ENCODE measurements at regions not wholly inside any gene's neighbourhood (a gene's known extent, or its start where the extent isn't known, plus 50 kb on each side); places are given as distances from the start of the nearest gene placed in this dataset.
A peak's percentile ranks its signal among the peaks of the same experiment; 100 is the strongest.

DNA sequence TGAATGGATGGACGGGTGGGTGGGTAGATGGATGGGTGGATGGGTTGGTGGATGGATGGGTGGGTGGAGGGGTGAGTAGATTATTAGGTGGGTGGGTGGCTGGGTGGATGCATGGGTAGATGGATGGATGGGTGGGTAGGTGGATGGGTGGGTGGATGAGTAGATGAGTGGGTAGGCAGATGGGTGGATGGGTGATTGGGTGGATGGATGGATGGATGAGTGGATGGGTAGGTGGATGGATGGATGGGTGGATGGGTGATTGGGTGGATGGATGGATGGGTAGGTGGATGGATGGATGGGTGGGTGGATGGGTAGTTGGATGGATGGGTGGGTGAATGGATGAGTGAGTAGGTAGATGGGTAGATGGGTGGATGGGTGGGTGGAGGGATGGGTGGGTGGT, 59.6 kb upstream of the ADGRA1 start:
- 94% methylated on average over 1 of the region's 1 CpG for WGBS (ENCODE audit: insufficient coverage)
- DNase-seq (ENCODE audit: low read depth in 4 of 6, low spot score in 6 of 6), result no peak
- H3K9me3 ChIP-seq (ENCODE audit: control insufficient read depth, insufficient read depth, low read length), result no peaks in the 10 kb centered on the region
- peaks cover 28% of the 10 kb centered on the region for H3K4me1 ChIP-seq (ENCODE audit: control insufficient read depth, insufficient read depth, low read length)
- H3K27ac ChIP-seq (ENCODE audit: low read depth, low read length), result no peak overlapping the region
- no peaks in the 10 kb centered on the region for H3K36me3 ChIP-seq (ENCODE audit: control insufficient read depth, insufficient read depth, low read length)
- H3K4me3 ChIP-seq (ENCODE audit: low read depth, low read length), result no peak overlapping the region
- peaks cover 27% of the 10 kb centered on the region for H3K27me3 ChIP-seq (ENCODE audit: control insufficient read depth, insufficient read depth, low read length)

DNA sequence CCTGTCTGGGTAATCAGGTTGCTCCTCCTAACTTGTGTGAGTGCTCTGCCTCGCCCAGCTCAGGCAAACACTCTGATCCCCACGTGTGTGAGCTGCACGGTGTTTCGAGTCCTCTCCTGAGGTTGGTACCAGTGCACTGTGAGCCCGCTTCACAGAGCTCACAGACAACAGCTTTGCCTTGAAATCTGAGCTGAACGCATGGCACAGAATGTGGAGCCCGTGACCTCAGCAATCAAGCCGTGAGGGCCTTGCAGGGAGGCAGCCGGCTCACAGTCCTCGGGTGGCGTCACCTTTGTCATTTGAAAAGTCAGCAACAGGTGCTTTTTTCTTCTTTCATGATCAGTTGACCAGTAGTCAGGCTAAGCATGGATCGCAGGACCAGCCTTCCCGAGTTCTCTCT, 60.2 kb upstream of the ADGRA1 start:
- Histone ChIP-seq H3K4me1 (ENCODE audit: control insufficient read depth, insufficient read depth, low read length) (peaks cover 29% of the 10 kb centered on the region), H3K27ac (ENCODE audit: low read depth, low read length) (no peak overlapping the region), H3K9me3 (ENCODE audit: control insufficient read depth, insufficient read depth, low read length) (no peaks in the 10 kb centered on the region), H3K36me3 (ENCODE audit: control insufficient read depth, insufficient read depth, low read length) (no peaks in the 10 kb centered on the region), H3K4me3 (ENCODE audit: low read depth, low read length) (no peak overlapping the region), H3K27me3 (ENCODE audit: control insufficient read depth, insufficient read depth, low read length) (peaks cover 27% of the 10 kb centered on the region)
- 44% methylated on average over 13 of the region's 13 CpGs for WGBS (ENCODE audit: insufficient coverage)
- DNase-seq (ENCODE audit: low read depth in 4 of 6, low spot score in 6 of 6), result no peak

GRCh38 chr10:133026726-133027395, 60.9 kb upstream of the ADGRA1 start:
- peaks cover 2% of the 10 kb centered on the region for H3K36me3 ChIP-seq (ENCODE audit: control insufficient read depth, insufficient read depth, low read length)
- H3K4me3 ChIP-seq (ENCODE audit: low read depth, low read length), result no peak overlapping the region
- peaks cover 27% of the 10 kb centered on the region for H3K27me3 ChIP-seq (ENCODE audit: control insufficient read depth, insufficient read depth, low read length)
- DNase-seq (ENCODE audit: low read depth in 4 of 6, low spot score in 6 of 6), result no peak
- H3K4me1 ChIP-seq (ENCODE audit: control insufficient read depth, insufficient read depth, low read length), result peaks cover 33% of the 10 kb centered on the region
- 85% methylated on average over 22 of the region's 22 CpGs for whole genome bisulfite sequencing (ENCODE audit: insufficient coverage)
- no peaks in the 10 kb centered on the region for H3K9me3 ChIP-seq (ENCODE audit: control insufficient read depth, insufficient read depth, low read length)
- no peak overlapping the region for H3K27ac ChIP-seq (ENCODE audit: low read depth, low read length)

- no peak for DNase-seq (ENCODE audit: low read depth in 4 of 6, low spot score in 6 of 6)
- Histone ChIP-seq H3K27me3 (ENCODE audit: control insufficient read depth, insufficient read depth, low read length) (peaks cover 27% of the 10 kb centered on the region), H3K27ac (ENCODE audit: low read depth, low read length) (no peak overlapping the region), H3K36me3 (ENCODE audit: control insufficient read depth, insufficient read depth, low read length) (peaks cover 2% of the 10 kb centered on the region), H3K4me3 (ENCODE audit: low read depth, low read length) (no peak overlapping the region), H3K9me3 (ENCODE audit: control insufficient read depth, insufficient read depth, low read length) (no peaks in the 10 kb centered on the region), H3K4me1 (ENCODE audit: control insufficient read depth, insufficient read depth, low read length) (peaks cover 27% of the 10 kb centered on the region)
- 94% methylated on average over 9 of the region's 10 CpGs for WGBS (ENCODE audit: insufficient coverage)
These were observed 61.6 kb upstream of the ADGRA1 start for GRCh38 chr10:133026171-133026570.

- Histone ChIP-seq H3K27ac (ENCODE audit: low read depth, low read length) (no peak overlapping the region), H3K4me1 (ENCODE audit: control insufficient read depth, insufficient read depth, low read length) (peaks cover 22% of the 10 kb centered on the region), H3K36me3 (ENCODE audit: control insufficient read depth, insufficient read depth, low read length) (peaks cover 2% of the 10 kb centered on the region), H3K9me3 (ENCODE audit: control insufficient read depth, insufficient read depth, low read length) (no peaks in the 10 kb centered on the region), H3K27me3 (ENCODE audit: control insufficient read depth, insufficient read depth, low read length) (peaks cover 25% of the 10 kb centered on the region), H3K4me3 (ENCODE audit: low read depth, low read length) (no peak overlapping the region)
- no peak for DNase-seq (ENCODE audit: low read depth in 4 of 6, low spot score in 6 of 6)
- 89% methylated on average over 13 of the region's 13 CpGs for WGBS (ENCODE audit: insufficient coverage)
These were observed 62.1 kb upstream of the ADGRA1 start for GRCh38 chr10:133025558-133026090.

GRCh38 chr10:133024704-133025557, 62.8 kb upstream of the ADGRA1 start:
- Histone ChIP-seq H3K4me1 (ENCODE audit: control insufficient read depth, insufficient read depth, low read length) (peaks cover 15% of the 10 kb centered on the region), H3K27me3 (ENCODE audit: control insufficient read depth, insufficient read depth, low read length) (peaks cover 21% of the 10 kb centered on the region), H3K4me3 (ENCODE audit: low read depth, low read length) (no peak overlapping the region), H3K9me3 (ENCODE audit: control insufficient read depth, insufficient read depth, low read length) (no peaks in the 10 kb centered on the region), H3K27ac (ENCODE audit: low read depth, low read length) (no peak overlapping the region), H3K36me3 (ENCODE audit: control insufficient read depth, insufficient read depth, low read length) (peaks cover 2% of the 10 kb centered on the region)
- no peak for DNase-seq (ENCODE audit: low read depth in 4 of 6, low spot score in 6 of 6)
- WGBS (ENCODE audit: insufficient coverage), result 59% methylated on average over 34 of the region's 34 CpGs

DNA sequence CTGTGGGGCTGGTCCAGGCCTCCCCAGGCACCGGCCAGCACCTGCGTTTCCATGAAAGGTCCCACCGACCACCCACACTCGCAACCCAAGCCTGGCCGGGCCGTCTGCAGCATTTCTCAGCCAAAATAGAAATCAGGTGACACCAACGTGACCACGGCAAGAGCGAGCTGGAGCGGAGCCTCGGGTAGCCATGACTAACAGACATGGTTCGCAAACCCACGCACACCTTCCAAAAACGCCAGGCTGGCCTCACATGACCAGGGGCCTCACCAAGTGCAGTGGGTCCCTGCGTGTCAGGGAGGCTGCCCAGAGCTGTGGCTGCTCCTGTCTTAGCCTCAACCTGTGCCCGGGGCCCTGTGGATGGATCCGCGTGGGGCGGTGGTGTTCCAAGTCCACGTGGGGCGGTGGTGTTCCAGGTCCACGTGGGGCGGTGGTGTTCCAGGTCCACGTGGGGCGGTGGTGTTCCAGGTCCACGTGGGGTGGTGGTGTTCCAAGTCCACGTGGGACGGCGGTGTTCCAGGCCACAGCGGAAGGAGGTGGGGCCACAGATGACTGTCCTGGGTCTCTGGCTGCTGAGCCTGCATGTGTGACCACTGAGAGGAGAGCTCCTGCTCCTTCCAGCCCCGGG, 64.4 kb upstream of the ADGRA1 start:
- no peak for DNase-seq (ENCODE audit: low read depth in 4 of 6, low spot score in 6 of 6)
- no peak overlapping the region for H3K4me3 ChIP-seq (ENCODE audit: low read depth, low read length)
- H3K36me3 ChIP-seq (ENCODE audit: control insufficient read depth, insufficient read depth, low read length), result peaks cover 2% of the 10 kb centered on the region
- no peak overlapping the region for H3K27ac ChIP-seq (ENCODE audit: low read depth, low read length)
- peaks cover 15% of the 10 kb centered on the region for H3K4me1 ChIP-seq (ENCODE audit: control insufficient read depth, insufficient read depth, low read length)
- H3K27me3 ChIP-seq (ENCODE audit: control insufficient read depth, insufficient read depth, low read length), result peaks cover 18% of the 10 kb centered on the region
- H3K9me3 ChIP-seq (ENCODE audit: control insufficient read depth, insufficient read depth, low read length), result no peaks in the 10 kb centered on the region
- WGBS (ENCODE audit: insufficient coverage), result 91% methylated on average over 30 of the region's 31 CpGs

DNA sequence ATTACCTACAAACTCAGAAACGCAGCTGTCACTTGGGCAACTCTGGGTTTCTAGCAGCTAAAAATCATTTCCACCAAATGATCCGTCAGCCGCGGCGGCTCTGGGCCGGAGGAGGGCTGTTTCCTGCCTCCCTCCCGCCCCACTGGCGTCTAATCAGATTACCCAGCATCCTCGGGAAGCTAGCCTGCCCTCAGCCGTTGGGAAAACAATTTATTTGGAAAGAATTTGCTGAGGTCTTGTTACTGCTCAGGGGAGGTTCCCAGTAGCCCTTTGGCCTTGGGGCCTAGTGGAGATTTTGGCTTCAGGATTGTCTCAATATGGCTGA, 65.0 kb upstream of the ADGRA1 start:
- Histone ChIP-seq H3K27ac (ENCODE audit: low read depth, low read length) (no peak overlapping the region), H3K9me3 (ENCODE audit: control insufficient read depth, insufficient read depth, low read length) (no peaks in the 10 kb centered on the region), H3K4me3 (ENCODE audit: low read depth, low read length) (no peak overlapping the region), H3K4me1 (ENCODE audit: control insufficient read depth, insufficient read depth, low read length) (peaks cover 15% of the 10 kb centered on the region), H3K27me3 (ENCODE audit: control insufficient read depth, insufficient read depth, low read length) (peaks cover 18% of the 10 kb centered on the region), H3K36me3 (ENCODE audit: control insufficient read depth, insufficient read depth, low read length) (peaks cover 2% of the 10 kb centered on the region)
- peak in 1 of 6 donors; percentile 43 for DNase-seq (ENCODE audit: low read depth in 4 of 6, low spot score in 6 of 6)
- WGBS (ENCODE audit: insufficient coverage), result 60% methylated on average over 10 of the region's 10 CpGs

GRCh38 chr10:133021963-133022775, 65.6 kb upstream of the ADGRA1 start:
- peaks cover 18% of the 10 kb centered on the region for H3K27me3 ChIP-seq (ENCODE audit: control insufficient read depth, insufficient read depth, low read length)

More at GRCh38 chr10:133021963-133022775, 65.6 kb upstream of the ADGRA1 start:
- Histone ChIP-seq H3K36me3 (ENCODE audit: control insufficient read depth, insufficient read depth, low read length) (peaks cover 2% of the 10 kb centered on the region), H3K4me1 (ENCODE audit: control insufficient read depth, insufficient read depth, low read length) (peaks cover 15% of the 10 kb centered on the region), H3K9me3 (ENCODE audit: control insufficient read depth, insufficient read depth, low read length) (no peaks in the 10 kb centered on the region), H3K27ac (ENCODE audit: low read depth, low read length) (no peak overlapping the region), H3K4me3 (ENCODE audit: low read depth, low read length) (no peak overlapping the region)
- no peak for DNase-seq (ENCODE audit: low read depth in 4 of 6, low spot score in 6 of 6)
- WGBS (ENCODE audit: insufficient coverage), result 91% methylated on average over 50 of the region's 50 CpGs

Measured in spinal cord (tissue), 9 donors.